CD4-positive, alpha-beta T cell treated with Interleukin-4 for 4 hours (primary cell): ENCODE measurements at regions not wholly inside any gene's neighbourhood (a gene's known extent, or its start where the extent isn't known, plus 50 kb on each side); places are given as distances from the start of the nearest gene placed in this dataset.

Experiments
- DNase-seq: peaks from one replicate; pipeline ENCODE4 v3.0.0-alpha.2; 2020

- DNase-seq: no peak
Measured at GRCh38 chr17:17419166-17419565, 57.6 kb upstream of the MED9 start.

GRCh38 chr17:17419631-17420030 is 57.2 kb upstream of the MED9 start:
- no peak for DNase-seq

DNA sequence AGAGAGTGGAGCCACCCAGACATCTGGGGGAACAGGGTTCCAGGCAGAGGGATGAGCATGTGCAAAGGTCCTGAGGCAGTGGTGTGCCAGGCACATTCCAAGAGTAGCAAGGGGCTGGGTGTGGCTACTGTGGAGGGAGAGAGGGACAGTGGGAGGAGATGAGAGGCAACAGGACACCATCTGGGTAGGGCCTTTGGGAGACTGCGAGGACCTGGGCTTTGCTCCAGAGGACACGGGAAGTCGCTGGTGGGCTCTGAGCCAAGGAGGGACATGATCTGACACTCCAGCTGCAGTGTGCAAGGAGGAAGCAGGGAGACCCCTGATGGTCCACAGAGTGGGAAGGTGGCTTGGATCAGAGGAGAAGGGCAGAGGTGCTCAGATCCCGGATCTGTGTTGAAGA is 56.7 kb upstream of the MED9 start:
- no peak for DNase-seq

DNA sequence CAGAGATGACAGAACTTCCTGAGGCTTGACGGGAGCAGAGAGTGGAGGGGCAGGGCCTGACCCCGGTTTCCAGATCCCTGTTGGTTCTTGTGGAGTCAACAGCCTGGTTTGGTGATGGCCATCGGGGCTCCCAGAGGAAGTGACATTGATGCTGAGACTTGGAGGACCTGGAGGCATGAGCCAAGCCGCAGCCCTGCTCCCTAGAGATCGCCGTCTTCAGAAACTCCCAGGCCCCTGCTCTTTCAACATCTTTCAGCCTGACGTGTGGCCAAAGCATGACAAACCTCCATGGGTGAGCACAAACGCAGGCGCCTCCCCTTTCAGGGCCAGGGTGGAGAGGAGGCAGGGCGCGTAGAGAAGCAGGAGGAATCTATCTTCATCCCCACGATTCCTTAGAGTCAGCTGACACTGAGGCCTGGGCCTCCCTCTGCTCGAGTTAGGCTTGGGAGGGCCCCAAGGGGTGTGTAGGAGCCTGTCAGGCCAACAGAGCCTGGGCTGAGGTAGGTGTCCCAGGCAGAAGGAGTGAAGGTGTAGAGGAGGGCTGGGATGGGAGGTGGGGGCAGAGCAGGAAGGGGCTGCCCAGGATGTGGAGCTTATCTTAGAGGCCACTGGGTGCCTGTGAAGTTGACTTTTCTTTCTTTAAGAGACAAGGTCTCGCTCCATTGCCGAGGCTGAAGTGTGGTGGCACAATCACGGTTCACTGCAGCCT is 56.1 kb upstream of the MED9 start:
- DNase-seq: no peak

DNA sequence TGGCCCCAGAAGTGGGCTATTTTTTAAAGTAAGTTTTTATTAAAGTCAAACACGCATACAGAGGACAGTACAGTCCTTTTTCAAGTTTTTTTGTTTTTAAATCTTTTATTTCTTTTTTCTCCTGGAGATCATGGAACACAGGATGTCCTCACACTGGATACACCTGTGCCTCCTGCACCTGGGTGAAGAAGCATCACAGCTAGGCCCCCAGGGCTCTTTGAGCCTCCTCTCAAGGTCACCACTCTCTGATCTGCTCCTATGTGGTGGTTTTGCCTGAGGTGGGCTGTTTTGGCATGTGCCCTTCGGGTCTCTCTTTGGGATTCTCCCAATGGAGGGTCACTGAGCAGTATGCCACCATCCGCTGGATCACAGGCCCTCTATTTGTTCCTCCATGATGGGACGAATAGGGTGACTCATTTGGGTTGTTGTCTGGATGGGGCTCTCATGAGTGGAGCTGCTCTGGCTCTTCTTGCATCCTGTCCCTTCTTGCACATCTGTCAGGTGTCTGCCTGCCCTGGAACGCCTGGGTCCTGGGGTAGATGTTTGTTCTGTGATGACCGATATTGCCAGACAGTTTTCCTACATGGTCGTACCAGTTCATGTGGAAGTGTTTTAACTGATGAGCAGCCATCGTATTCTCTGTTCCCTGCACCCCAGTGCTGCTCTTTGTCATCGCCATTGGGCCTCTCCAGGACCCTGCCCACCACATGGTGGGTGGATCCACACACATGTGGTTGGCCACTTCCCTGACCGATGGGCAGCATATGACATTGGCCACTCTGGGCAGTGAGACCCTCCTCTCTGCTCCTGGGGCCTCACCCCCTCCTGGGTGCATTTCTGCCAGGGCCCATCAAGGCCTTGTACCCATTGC is 55.2 kb upstream of the MED9 start:
- no peak for DNase-seq

GRCh38 chr17:17422217-17422610 is 54.6 kb upstream of the MED9 start:
- no peak for DNase-seq

- no peak for DNase-seq
Measured at GRCh38 chr17:17422641-17423040, 54.2 kb upstream of the MED9 start.

- no peak for DNase-seq
Measured at GRCh38 chr17:17423656-17424055, 53.1 kb upstream of the MED9 start.

- no peak for DNase-seq
Measured at GRCh38 chr17:17424552-17424951, 52.2 kb upstream of the MED9 start.

DNA sequence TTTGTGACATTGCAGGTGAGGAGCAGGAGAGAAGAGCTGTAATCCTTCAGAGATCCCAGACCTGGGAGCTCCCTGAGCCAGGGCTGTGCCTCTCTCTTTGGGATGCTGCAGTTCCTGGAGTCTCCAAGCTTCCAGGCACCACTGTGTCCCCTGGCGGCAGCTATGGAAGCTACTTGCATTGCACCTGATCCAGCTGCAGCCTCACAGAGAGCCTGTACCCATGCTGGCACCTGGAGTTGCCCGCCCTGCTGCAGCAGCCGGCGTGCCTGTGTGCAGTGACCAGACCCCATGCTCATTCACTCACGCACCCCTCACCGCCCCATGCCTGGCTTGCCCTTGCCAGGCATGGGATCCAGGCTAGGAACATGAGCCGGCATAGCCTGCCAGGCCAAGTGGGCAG is 51.8 kb upstream of the MED9 start:
- DNase-seq: no peak

GRCh38 chr17:17425591-17425990 is 51.2 kb upstream of the MED9 start:
- DNase-seq: no peak

GRCh38 chr17:17426184-17426583 is 50.6 kb upstream of the MED9 start:
- DNase-seq: no peak
